ENCODE measurements at regions not wholly inside any gene's neighbourhood (a gene's known extent, or its start where the extent isn't known, plus 50 kb on each side); places are given as distances from the start of the nearest gene placed in this dataset.
A peak's percentile ranks its signal among the peaks of the same experiment; 100 is the strongest.

- no peak for DNase-seq (ENCODE audit: low read depth)
- H3K4me3 ChIP-seq (ENCODE audit: low read depth, low read length) = no peak overlapping the region
- TF ChIP-seq POLR2A (IDR thresholded peaks at IDR 0.05; ENCODE audit: extremely low read depth, insufficient read length) (no peak), MAX (IDR thresholded peaks at IDR 0.05; ENCODE audit: low read depth, low read length) (no peak), CTCF (IDR thresholded peaks at IDR 0.05; ENCODE audit: low read depth, low read length) (no peak), MYC (IDR thresholded peaks at IDR 0.05; ENCODE audit: low read depth, low read length) (no peak)
Observed at GRCh38 chr2:56001947-56002346, 78.4 kb upstream of the EFEMP1 start.

GRCh38 chr2:56008661-56009431 is 85.3 kb upstream of the EFEMP1 start:
- no peak for TF ChIP-seq MAX (IDR thresholded peaks at IDR 0.05; ENCODE audit: low read depth, low read length)
- no peak for TF ChIP-seq POLR2A (IDR thresholded peaks at IDR 0.05; ENCODE audit: extremely low read depth, insufficient read length)
- no peak for TF ChIP-seq CTCF (IDR thresholded peaks at IDR 0.05; ENCODE audit: low read depth, low read length)
- no peak for TF ChIP-seq MYC (IDR thresholded peaks at IDR 0.05; ENCODE audit: low read depth, low read length)
- no peak overlapping the region for H3K4me3 ChIP-seq (ENCODE audit: low read depth, low read length)

GRCh38 chr2:56009758-56010458 is 86.3 kb upstream of the EFEMP1 start:
- no peak for TF ChIP-seq MYC (IDR thresholded peaks at IDR 0.05; ENCODE audit: low read depth, low read length)
- TF ChIP-seq CTCF (IDR thresholded peaks at IDR 0.05; ENCODE audit: low read depth, low read length) = peak; percentile 38
- peak; percentile 37 for DNase-seq (ENCODE audit: low read depth)
- no peak overlapping the region for H3K4me3 ChIP-seq (ENCODE audit: low read depth, low read length)

More at GRCh38 chr2:56008661-56009431, 85.3 kb upstream of the EFEMP1 start:
- DNase-seq (ENCODE audit: low read depth) = no peak

- H3K4me3 ChIP-seq (ENCODE audit: low read depth, low read length) = no peak overlapping the region
- no peak for TF ChIP-seq POLR2A (IDR thresholded peaks at IDR 0.05; ENCODE audit: extremely low read depth, insufficient read length)
- TF ChIP-seq CTCF (IDR thresholded peaks at IDR 0.05; ENCODE audit: low read depth, low read length) = no peak
- TF ChIP-seq MAX (IDR thresholded peaks at IDR 0.05; ENCODE audit: low read depth, low read length) = no peak
- no peak for TF ChIP-seq MYC (IDR thresholded peaks at IDR 0.05; ENCODE audit: low read depth, low read length)
- no peak for DNase-seq (ENCODE audit: low read depth)
Observed at GRCh38 chr2:56011624-56012023, 88.0 kb upstream of the EFEMP1 start.

- no peak overlapping the region for H3K4me3 ChIP-seq (ENCODE audit: low read depth, low read length)
- DNase-seq (ENCODE audit: low read depth) = no peak
- TF ChIP-seq POLR2A (IDR thresholded peaks at IDR 0.05; ENCODE audit: extremely low read depth, insufficient read length) = no peak
- no peak for TF ChIP-seq CTCF (IDR thresholded peaks at IDR 0.05; ENCODE audit: low read depth, low read length)
- TF ChIP-seq MAX (IDR thresholded peaks at IDR 0.05; ENCODE audit: low read depth, low read length) = no peak
- TF ChIP-seq MYC (IDR thresholded peaks at IDR 0.05; ENCODE audit: low read depth, low read length) = no peak
Observed at GRCh38 chr2:56012221-56012765, 88.7 kb upstream of the EFEMP1 start.
